NCI-H345 treated with DMSO at 0.1 percent for 48 hours (cell line): ENCODE measurements at regions not wholly inside any gene's neighbourhood (a gene's known extent, or its start where the extent isn't known, plus 50 kb on each side); places are given as distances from the start of the nearest gene placed in this dataset.
A peak's percentile ranks its signal among the peaks of the same experiment; 100 is the strongest.
"Not testable (repeated sequence)": the region's sequence is repeated elsewhere in the genome, so short reads cannot be mapped to it uniquely, and the experiment has no call there.

Experiments used
- DNase-seq: peaks from one replicate; lab custom pipeline; 2025; ENCODE audit not compliant: unreplicated experiment; lab: John Stamatoyannopoulos, UW

- DNase-seq = no peak
Measured at GRCh38 chr10:25851548-25851947, 82.5 kb upstream of the MYO3A start.

- no peak for DNase-seq
Measured at GRCh38 chr10:25852364-25852941, 81.6 kb upstream of the MYO3A start.

GRCh38 chr10:25858076-25858475 is 76.0 kb upstream of the MYO3A start:
- DNase-seq = no peak

GRCh38 chr10:25865267-25865666 is 68.8 kb upstream of the MYO3A start:
- no peak for DNase-seq

GRCh38 chr10:25867321-25867720 is 66.7 kb upstream of the MYO3A start:
- no peak for DNase-seq

GRCh38 chr10:25869067-25869591 is 64.9 kb upstream of the MYO3A start:
- DNase-seq = no peak

GRCh38 chr10:25869609-25870008 is 64.4 kb upstream of the MYO3A start:
- DNase-seq = no peak

- DNase-seq = not testable (repeated sequence)
Measured at GRCh38 chr10:25874402-25874801, 59.6 kb upstream of the MYO3A start.

GRCh38 chr10:25875556-25876165 is 58.4 kb upstream of the MYO3A start:
- peak; percentile 12 for DNase-seq

- DNase-seq = no peak
Measured at GRCh38 chr10:25877296-25877695, 56.7 kb upstream of the MYO3A start.
